ENCODE measurements at regions not wholly inside any gene's neighbourhood (a gene's known extent, or its start where the extent isn't known, plus 50 kb on each side); places are given as distances from the start of the nearest gene placed in this dataset.

DNA sequence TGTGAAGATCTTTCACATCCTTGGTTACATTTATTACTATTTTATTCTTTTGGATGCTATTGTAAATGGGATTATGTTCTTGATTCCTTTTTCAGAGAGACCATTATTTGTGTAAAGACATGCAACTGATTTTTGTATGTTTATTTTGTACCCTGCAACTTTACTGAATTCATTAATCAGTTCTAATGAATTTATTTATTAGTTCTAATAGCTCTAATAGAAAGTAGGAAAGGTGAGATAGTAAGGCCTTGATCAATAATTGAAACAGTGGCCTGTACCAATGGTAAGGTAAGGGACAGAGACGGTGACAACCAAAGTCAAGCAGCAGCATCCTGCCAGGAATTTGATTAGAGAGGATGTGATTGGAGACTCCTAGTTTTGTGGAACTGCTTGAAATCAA, 224.1 kb downstream of the PHLDA1 start:
- TF ChIP-seq, protein P1, sequence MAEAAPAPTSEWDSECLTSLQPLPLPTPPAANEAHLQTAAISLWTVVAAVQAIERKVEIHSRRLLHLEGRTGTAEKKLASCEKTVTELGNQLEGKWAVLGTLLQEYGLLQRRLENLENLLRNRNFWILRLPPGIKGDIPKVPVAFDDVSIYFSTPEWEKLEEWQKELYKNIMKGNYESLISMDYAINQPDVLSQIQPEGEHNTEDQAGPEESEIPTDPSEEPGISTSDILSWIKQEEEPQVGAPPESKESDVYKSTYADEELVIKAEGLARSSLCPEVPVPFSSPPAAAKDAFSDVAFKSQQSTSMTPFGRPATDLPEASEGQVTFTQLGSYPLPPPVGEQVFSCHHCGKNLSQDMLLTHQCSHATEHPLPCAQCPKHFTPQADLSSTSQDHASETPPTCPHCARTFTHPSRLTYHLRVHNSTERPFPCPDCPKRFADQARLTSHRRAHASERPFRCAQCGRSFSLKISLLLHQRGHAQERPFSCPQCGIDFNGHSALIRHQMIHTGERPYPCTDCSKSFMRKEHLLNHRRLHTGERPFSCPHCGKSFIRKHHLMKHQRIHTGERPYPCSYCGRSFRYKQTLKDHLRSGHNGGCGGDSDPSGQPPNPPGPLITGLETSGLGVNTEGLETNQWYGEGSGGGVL (CRISPR knock-in tag; IDR thresholded peaks at IDR 0.05): no peak
- TF ChIP-seq POLR2A (conservative IDR thresholded peaks at IDR 0.05) (no peak), HNRNPK (IDR thresholded peaks at IDR 0.05; ENCODE audit: low read depth, low read length, poor library complexity, severe bottlenecking) (no peak), RNF2 (IDR thresholded peaks at IDR 0.05) (no peak), ESRRA (IDR thresholded peaks at IDR 0.05; ENCODE audit: borderline replicate concordance, low read depth) (no peak), FOSL1 (tag; conservative IDR thresholded peaks at IDR 0.05) (no peak), CEBPB (tag; IDR thresholded peaks at IDR 0.05) (no peak), ZNF184 (CRISPR knock-in tag; IDR thresholded peaks at IDR 0.05) (no peak), ZNF830 (CRISPR knock-in tag; IDR thresholded peaks at IDR 0.05) (no peak)
- TF ChIP-seq, protein P2, sequence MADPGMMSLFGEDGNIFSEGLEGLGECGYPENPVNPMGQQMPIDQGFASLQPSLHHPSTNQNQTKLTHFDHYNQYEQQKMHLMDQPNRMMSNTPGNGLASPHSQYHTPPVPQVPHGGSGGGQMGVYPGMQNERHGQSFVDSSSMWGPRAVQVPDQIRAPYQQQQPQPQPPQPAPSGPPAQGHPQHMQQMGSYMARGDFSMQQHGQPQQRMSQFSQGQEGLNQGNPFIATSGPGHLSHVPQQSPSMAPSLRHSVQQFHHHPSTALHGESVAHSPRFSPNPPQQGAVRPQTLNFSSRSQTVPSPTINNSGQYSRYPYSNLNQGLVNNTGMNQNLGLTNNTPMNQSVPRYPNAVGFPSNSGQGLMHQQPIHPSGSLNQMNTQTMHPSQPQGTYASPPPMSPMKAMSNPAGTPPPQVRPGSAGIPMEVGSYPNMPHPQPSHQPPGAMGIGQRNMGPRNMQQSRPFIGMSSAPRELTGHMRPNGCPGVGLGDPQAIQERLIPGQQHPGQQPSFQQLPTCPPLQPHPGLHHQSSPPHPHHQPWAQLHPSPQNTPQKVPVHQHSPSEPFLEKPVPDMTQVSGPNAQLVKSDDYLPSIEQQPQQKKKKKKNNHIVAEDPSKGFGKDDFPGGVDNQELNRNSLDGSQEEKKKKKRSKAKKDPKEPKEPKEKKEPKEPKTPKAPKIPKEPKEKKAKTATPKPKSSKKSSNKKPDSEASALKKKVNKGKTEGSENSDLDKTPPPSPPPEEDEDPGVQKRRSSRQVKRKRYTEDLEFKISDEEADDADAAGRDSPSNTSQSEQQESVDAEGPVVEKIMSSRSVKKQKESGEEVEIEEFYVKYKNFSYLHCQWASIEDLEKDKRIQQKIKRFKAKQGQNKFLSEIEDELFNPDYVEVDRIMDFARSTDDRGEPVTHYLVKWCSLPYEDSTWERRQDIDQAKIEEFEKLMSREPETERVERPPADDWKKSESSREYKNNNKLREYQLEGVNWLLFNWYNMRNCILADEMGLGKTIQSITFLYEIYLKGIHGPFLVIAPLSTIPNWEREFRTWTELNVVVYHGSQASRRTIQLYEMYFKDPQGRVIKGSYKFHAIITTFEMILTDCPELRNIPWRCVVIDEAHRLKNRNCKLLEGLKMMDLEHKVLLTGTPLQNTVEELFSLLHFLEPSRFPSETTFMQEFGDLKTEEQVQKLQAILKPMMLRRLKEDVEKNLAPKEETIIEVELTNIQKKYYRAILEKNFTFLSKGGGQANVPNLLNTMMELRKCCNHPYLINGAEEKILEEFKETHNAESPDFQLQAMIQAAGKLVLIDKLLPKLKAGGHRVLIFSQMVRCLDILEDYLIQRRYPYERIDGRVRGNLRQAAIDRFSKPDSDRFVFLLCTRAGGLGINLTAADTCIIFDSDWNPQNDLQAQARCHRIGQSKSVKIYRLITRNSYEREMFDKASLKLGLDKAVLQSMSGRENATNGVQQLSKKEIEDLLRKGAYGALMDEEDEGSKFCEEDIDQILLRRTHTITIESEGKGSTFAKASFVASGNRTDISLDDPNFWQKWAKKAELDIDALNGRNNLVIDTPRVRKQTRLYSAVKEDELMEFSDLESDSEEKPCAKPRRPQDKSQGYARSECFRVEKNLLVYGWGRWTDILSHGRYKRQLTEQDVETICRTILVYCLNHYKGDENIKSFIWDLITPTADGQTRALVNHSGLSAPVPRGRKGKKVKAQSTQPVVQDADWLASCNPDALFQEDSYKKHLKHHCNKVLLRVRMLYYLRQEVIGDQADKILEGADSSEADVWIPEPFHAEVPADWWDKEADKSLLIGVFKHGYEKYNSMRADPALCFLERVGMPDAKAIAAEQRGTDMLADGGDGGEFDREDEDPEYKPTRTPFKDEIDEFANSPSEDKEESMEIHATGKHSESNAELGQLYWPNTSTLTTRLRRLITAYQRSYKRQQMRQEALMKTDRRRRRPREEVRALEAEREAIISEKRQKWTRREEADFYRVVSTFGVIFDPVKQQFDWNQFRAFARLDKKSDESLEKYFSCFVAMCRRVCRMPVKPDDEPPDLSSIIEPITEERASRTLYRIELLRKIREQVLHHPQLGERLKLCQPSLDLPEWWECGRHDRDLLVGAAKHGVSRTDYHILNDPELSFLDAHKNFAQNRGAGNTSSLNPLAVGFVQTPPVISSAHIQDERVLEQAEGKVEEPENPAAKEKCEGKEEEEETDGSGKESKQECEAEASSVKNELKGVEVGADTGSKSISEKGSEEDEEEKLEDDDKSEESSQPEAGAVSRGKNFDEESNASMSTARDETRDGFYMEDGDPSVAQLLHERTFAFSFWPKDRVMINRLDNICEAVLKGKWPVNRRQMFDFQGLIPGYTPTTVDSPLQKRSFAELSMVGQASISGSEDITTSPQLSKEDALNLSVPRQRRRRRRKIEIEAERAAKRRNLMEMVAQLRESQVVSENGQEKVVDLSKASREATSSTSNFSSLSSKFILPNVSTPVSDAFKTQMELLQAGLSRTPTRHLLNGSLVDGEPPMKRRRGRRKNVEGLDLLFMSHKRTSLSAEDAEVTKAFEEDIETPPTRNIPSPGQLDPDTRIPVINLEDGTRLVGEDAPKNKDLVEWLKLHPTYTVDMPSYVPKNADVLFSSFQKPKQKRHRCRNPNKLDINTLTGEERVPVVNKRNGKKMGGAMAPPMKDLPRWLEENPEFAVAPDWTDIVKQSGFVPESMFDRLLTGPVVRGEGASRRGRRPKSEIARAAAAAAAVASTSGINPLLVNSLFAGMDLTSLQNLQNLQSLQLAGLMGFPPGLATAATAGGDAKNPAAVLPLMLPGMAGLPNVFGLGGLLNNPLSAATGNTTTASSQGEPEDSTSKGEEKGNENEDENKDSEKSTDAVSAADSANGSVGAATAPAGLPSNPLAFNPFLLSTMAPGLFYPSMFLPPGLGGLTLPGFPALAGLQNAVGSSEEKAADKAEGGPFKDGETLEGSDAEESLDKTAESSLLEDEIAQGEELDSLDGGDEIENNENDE (IDR thresholded peaks at IDR 0.05; ENCODE audit: low read depth, low read length): no peak
- TF ChIP-seq, protein P3, sequence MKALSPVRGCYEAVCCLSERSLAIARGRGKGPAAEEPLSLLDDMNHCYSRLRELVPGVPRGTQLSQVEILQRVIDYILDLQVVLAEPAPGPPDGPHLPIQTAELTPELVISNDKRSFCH (CRISPR knock-in tag; IDR thresholded peaks at IDR 0.05): no peak
- TF ChIP-seq, protein P3 (tag; IDR thresholded peaks at IDR 0.05): no peak
- TF ChIP-seq, protein P4, sequence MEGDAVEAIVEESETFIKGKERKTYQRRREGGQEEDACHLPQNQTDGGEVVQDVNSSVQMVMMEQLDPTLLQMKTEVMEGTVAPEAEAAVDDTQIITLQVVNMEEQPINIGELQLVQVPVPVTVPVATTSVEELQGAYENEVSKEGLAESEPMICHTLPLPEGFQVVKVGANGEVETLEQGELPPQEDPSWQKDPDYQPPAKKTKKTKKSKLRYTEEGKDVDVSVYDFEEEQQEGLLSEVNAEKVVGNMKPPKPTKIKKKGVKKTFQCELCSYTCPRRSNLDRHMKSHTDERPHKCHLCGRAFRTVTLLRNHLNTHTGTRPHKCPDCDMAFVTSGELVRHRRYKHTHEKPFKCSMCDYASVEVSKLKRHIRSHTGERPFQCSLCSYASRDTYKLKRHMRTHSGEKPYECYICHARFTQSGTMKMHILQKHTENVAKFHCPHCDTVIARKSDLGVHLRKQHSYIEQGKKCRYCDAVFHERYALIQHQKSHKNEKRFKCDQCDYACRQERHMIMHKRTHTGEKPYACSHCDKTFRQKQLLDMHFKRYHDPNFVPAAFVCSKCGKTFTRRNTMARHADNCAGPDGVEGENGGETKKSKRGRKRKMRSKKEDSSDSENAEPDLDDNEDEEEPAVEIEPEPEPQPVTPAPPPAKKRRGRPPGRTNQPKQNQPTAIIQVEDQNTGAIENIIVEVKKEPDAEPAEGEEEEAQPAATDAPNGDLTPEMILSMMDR (IDR thresholded peaks at IDR 0.05 in 2 of 3, conservative IDR thresholded peaks at IDR 0.05 in 1 of 3; ENCODE audit: insufficient read depth in 2 of 3, low read depth in 1 of 3, low read length in 3 of 3): no peak
- TF ChIP-seq, protein P5, sequence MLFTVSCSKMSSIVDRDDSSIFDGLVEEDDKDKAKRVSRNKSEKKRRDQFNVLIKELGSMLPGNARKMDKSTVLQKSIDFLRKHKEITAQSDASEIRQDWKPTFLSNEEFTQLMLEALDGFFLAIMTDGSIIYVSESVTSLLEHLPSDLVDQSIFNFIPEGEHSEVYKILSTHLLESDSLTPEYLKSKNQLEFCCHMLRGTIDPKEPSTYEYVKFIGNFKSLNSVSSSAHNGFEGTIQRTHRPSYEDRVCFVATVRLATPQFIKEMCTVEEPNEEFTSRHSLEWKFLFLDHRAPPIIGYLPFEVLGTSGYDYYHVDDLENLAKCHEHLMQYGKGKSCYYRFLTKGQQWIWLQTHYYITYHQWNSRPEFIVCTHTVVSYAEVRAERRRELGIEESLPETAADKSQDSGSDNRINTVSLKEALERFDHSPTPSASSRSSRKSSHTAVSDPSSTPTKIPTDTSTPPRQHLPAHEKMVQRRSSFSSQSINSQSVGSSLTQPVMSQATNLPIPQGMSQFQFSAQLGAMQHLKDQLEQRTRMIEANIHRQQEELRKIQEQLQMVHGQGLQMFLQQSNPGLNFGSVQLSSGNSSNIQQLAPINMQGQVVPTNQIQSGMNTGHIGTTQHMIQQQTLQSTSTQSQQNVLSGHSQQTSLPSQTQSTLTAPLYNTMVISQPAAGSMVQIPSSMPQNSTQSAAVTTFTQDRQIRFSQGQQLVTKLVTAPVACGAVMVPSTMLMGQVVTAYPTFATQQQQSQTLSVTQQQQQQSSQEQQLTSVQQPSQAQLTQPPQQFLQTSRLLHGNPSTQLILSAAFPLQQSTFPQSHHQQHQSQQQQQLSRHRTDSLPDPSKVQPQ (CRISPR knock-in tag; IDR thresholded peaks at IDR 0.05; ENCODE audit: borderline replicate concordance): no peak
